Pulmonary artery endothelial cell (primary cell): ENCODE measurements at regions not wholly inside any gene's neighbourhood (a gene's known extent, or its start where the extent isn't known, plus 50 kb on each side); places are given as distances from the start of the nearest gene placed in this dataset.
"Not testable (repeated sequence)": the region's sequence is repeated elsewhere in the genome, so short reads cannot be mapped to it uniquely, and the experiment has no call there.

Source experiments
- DNase-seq: peaks from one replicate; pipeline ENCODE4 v3.0.0-alpha.2; 2011; ENCODE audit warnings: low read depth, low spot score

DNA sequence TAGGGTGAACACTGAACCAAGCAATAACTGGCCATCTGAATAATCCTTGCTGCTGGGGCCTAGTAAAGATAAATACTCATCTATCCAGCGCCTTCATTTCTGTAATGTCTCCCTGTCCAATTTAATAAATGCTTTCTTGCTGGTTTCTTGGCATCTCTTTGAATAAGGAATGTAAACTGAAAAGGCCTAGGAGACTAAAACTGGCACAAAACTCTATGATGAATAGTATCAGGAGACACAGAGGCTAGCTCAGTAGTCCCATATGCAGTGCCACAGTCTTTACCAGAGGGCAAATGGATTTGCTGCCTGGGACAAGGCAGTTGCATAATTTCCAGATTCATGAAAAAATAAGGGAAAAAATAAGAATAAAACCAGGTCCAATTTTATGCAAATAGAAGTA lies 324.4 kb downstream of the CENPW start:
- DNase-seq, result no peak

DNA sequence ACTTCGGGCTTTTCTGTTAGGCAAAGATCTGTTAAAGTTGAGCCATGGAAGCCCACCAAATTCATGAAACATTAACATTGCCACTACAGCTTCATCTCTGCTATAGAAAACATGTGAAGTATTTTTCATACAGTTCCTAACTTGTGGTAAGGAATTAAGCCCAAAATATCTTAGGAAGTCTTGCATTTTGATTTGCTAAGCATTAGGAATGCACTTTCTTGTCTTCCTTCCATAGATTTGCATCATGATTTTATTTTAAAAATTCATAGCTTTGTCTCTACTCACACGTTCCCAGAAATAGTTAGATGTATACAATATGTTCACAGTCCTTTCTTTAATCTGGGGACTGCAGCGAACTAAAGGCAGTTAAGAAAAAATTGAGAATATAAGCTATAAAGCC lies 325.6 kb downstream of the CENPW start:
- no peak for DNase-seq

DNA sequence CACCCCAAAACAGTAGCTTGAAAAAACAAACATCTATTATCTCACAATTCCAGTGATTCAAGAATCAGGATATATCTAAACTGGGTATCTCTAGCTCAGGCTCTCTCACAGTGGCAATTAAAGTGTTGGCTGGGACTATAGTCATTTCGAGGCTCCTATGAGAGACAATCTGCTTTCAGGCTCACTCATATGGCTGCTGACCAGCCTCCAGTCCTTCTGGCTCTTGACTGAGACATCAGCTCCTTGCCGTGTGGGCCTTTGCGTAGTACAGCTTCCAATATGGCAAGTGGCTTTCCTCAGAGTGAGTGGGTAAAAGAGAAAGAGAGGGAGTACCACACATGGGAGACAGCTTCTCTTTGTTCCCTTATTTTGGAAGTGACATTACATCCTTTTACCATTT lies 327.2 kb downstream of the CENPW start:
- no peak for DNase-seq

DNA sequence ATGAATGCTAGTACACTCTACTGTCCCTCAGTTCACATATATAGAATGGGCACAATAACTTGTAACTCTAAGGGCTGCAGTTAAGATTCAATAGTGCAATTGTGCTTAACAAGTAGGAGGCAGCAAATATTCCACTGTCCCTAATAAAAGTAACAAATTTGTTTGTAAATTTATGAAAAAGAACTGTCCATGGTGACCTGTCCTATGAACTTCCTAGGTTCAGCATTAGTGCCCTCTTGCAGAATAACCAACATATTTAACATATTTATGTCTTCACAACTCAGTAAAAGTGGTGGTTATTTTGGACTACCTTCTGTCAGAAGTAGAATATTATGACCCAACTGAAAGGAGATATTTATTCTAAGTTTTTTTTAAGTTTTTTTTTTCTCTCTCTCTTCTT lies 327.8 kb downstream of the CENPW start:
- no peak for DNase-seq

DNA sequence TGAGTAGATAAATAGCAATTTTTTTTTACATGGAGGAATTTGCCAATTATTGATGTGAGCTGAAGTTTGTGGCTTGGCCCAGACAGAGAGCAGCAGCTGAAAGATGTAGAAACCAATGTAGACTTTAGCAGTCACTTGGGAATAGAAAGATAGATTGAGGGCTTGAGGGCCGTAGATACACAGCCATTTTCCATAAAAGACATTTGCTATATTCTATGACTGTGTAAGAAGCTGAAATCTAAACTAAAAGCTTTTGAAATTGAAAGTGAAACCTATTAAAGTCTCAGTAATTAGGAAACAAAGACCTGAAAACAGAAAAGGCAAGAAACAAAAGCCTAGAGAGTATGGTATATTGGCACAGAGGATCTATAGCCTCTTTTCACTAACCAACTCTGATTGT lies 332.7 kb downstream of the CENPW start:
- DNase-seq, result no peak

DNA sequence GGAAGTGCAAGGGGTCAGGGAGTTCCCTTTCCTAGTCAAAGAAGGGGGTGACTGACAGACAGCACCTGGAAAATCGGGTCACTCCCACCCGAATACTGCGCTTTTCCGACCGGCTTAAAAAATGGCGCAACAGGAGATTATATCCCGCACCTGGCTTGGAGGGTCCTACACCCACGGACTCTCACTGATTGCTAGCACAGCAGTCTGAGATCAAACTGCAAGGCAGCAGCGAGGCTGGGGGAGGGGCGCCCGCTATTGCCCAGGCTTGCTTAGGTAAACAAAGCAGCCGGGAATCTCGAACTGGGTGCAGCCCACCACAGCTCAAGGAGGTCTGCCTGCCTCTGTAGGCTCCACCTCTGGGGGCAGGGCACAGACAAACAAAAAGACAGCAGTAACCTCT lies 333.8 kb downstream of the CENPW start:
- DNase-seq, result not testable (repeated sequence)

DNA sequence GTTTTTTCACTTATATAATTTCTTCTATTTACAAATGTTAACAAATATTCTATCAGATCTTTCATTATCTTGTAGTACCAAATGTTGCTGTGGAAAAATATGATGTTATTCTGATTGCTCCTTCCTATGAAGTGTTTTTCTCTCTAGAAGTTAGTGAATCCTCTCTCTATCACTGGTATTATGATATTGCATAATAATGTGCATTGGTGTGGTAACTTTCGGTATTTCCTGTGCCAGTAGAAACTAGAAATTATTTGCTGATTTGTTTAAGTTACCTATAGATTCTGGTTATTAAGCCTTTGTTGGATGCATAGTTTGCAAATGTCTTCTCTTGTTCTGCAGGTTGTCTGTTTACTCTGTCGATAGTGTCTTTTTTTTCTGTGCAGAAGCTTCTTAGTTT lies 342.5 kb downstream of the CENPW start:
- no peak for DNase-seq

DNA sequence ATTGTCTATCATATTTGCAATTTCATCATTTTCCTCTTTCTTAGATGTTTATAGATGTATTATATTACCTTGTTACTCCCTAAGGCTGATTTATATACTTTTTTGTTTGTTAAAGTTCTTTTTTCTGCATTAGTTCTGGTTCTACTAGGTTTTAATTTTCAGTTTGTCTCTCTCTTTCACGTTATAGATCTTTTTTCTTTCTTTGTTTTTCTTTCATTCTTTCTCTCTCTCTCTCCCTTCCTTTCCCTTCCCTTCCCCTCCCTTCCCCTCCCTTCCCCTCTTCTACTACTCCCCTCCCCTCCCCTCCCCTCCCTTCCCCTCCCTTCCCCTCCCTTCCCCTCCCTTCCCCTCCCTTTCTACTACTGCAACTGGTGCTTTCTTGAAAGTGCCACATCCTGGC lies 345.3 kb downstream of the CENPW start:
- DNase-seq, result no peak

DNA sequence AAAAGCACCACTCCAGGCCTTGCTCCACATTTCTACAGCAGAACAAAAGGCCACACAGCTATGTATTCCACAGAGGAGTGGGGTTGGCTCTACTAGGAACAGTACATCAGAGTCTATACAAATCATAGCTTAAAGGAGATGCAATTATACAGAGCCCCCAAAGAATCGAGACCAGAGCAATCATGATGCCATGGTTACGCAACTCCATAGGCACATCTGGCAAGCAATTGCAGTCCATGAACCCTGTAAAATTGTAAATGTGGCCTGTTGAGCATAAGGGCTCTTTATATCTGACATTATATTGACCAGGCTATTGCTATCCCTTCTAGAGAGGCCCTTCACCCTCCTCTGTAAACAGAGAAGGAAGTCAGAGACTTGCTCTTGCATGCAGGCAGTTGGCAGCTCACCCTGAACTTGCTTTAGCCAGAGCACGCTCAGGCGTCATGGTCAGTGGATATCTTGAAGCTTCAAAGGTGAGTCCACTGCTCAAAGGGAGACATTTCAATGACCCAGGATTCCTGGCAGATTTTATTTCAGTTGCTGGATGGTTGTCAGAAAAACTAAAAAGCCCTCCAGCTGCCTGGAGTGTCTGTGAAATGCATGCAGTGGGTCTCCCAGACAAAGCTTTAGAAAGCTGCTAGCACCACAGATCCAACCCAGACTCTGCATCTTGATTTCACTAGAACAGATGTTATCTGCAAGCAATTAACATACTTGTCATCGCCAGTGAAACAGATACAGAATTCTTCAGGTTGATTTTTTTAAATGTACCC lies 357.2 kb downstream of the CENPW start:
- DNase-seq, result no peak

DNA sequence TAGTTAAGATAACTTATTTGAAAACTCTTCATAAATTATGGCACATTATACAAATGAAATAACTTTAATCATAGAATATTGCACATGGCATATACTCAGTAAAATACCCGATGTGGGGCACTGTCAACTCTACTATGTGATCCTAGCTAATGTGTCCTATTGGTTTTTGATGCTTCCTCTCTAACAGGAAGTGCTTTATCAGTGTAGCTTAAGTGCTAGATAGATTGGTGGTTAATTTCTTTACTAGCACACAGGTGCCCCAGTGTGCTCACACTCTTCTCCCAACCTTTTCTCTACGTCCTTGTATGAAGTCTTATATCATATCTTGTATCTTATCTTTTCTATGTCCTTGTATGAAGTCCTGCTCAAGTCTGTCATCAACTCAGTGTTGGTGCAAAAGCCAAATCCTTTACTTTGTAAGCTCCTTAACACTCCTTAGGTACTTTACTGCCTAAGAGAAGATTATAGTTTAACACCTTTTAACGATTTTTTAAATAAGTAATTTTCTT lies 358.9 kb downstream of the CENPW start:
- no peak for DNase-seq

DNA sequence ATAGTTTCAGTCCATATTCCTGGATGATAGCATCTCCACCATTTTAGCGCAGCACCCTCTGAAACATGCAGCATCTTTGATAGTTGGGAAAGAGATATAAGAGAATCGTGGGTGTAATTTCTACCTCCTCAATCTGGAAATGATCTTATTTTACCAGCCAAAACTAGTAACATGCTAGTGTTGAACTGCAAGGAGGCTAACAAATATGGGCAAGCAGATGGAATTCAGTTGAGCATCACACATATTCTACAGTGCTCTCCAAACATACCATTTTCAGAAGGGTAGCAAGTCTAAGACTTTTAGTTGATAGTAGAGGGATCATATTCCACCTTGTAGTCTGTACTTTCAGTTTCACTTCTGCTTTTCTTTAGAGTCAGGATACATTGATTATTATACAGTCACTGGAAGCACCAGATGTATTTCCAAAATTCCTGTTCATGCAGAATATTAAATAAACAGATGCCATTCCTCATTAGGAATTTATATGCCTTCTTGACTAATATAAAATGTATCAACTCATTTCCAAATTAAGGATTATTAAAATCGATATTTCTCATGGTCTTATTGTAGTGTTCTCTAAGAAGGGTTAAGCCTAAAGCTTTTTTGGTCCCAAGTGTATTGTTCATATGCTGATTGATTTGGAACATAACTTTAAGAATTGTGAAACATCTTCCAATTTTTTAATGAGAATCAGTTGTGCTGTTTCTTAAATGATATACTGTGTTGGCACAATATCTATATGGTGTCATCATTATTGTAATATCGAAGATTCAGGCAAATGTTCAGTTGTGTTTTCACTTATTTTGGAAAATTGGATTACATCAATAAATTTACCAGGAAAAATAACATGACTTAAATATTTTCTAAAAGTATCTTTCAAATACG lies 362.0 kb downstream of the CENPW start:
- no peak for DNase-seq

DNA sequence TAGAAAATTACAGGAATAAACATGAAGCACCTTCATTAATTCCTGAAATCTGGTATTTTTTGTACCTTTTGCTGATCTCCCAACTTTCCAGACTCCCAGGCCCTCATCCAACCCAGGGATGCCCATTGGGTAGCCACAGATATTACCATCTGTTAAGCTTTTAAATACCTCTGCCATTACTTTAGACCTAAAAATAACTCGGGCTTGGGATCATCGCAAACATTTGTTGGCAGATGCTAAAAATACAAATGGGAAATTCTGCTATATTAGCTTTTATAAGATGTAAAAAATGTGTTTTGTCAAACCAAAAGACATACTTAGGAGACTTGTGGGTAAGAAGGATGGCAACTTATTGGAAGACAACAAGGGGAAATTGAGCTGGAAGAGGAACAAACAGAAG lies 376.1 kb downstream of the CENPW start:
- no peak for DNase-seq

DNA sequence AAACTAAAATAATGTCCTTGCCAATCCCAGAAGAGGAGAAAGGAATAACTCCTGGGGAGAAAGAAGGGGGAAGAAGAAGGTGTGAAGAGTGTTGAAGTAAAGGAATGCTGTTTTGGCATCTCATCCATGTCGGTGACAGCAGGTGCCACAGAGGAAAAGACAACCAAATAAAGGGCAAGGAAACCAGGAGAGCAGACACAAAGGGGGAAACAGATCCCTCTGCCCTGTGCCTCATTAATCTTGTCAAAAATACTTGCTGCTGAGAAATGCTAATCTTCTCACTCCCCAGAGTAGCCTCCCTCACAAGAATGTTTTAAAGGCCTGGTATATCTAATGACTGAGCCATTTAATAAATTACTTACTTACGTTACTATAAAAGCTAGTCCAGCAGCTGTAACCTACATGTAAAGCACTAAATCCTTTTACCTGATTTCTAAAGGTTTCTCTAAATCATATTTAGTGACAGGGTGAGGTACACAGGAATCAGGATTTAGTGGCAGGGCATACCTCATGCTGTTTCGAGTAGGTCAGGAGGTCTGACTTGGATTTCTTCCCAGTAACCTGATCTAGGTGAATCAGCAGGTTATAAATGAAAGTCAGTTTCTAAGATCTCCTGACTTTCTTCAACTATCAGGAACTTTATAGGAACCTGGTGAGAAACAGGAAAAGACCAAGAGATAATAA lies 377.1 kb downstream of the CENPW start:
- DNase-seq, result no peak

DNA sequence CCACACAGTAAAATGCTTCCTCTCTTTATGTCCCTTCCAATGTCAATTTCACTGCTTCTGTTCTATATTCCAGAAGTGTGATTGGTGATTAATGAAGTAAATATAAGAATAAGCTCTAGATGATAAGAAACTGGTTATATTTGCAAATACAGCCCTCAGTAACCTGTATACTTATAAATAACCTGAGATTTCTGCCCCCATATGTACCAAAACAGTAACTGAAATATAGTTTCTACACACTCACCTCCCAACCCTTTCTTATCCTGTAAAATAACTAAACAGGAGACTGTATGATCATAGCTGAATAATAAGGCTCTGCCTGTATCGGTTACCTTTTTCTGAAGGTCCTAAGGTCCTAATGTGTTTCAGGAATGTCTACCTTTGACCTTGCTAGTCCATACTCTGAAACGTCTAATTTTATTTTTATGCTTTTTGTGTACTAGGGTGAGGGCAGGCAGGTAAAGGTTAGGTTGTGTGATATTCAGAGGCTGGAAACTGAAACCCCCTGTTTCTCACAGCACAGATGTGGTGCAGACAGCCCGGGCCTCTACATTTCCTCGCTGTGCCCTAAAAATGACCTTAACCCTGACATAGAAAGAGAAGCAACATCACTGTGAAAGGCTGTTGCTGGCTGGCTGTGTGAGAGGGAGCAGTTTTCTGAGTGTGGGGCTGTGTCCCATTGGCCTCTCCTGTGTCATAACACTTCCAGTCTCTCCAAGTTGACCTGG lies 378.8 kb downstream of the CENPW start:
- DNase-seq, result no peak

DNA sequence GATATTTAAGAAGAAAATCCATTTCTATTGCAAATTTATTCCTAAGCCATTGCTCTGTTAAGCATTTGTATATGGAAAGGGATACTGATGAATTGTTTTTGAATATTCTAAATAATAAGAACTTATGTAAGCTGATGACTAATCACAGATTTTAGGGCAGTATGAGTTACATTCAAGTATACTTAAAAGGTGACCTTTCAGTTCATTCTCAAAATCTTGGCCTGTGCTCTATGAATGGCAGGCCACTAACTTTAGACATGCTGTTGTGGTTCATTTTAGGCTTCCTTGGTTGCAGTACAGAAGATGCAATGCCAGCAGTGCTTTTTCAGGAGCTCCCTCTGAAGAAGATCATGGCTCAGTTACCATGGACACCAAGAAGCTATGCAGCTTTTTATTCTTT lies 380.4 kb downstream of the CENPW start:
- no peak for DNase-seq

DNA sequence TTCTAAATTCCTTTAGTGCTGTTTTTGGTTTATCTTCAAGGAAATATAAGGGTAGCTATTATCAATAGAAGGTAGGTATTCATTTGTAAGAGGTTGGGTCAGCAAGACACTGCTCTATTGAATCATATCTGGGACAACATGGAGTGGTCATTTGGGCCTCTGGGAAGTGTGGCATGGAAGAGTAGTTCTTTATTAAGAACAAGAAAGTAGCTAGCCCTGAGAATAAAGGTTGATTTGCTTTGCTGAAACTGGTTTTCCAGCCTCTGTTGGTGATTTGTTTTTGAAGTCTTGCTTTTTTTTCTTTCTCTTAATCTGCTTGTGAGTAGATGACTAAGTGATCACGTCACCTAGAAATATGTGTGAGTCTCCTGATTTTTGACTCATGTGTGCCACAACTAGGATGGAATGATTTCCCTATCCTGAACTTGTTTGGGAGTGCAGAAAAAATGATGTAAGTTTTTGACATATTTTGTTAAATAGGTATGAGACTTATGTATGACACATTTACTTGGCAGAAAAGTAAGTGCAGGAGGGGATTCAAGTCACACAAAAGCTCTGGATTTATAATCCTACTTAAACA lies 381.8 kb downstream of the CENPW start:
- peak; percentile 55 for DNase-seq

DNA sequence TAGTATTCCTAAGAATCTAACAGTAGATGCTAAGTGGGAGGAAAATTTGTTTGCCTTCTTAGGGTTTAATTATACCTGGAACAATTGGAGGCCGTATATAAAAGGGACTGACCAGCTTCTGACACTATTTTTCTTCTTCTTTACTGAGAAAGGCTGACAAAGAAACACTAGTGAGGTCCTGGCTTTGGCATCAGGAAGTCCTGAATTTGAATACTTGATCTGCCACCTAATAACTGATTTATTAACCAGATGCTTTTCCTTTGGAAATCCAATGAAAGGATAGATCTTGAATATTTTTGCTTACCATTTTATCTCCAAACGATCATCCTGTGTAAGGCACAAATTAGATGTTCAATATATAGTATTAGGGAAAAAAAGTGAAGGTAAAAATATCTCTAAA lies 382.5 kb downstream of the CENPW start:
- no peak for DNase-seq

DNA sequence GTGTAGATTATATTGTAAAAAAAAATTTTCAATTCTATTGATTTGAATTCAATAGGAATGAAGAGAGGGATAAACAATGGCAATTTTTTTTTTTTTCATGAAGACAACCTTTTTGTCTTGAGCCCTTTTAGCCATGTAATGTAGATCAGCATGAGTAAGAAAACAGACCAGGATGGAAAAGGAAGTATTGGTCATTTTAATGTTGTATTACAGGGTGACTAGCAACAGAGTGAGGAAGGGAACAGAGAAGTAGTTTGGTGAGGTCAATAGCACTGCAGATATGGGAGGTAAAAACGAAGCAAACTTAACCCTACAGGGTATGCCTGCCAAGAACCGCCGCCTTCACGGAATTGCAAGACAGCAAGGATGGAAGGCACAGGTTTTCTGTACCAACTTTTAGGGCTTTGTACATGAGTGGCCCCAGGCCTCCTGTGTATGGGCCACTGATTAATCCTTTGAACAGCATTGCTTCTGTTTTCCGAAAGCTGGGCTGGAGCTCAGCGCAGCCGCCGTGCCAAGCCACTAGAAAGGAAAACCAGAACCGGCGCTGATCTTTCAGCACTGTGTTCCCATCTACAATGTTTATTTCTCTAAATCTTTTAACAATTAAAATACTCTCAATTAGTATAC lies 383.7 kb downstream of the CENPW start:
- no peak for DNase-seq

DNA sequence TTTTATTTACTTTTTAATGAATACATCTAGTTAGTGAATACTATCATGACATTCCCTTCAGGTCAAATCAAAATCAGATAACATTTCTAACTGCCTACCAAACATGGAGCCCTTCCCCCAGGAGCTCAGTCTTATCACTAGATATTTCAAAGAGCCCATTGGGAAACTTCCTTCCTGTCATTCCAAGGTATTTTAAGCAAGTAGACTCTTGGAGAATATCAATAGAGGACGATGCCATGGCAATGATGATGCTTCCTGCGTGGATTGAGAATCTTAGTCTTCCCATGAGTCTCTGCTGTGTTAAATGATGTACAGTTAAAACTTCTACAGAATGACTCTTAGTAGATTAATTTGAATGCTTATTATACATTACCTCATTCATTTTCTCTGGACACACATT lies 384.9 kb downstream of the CENPW start:
- DNase-seq, result no peak

DNA sequence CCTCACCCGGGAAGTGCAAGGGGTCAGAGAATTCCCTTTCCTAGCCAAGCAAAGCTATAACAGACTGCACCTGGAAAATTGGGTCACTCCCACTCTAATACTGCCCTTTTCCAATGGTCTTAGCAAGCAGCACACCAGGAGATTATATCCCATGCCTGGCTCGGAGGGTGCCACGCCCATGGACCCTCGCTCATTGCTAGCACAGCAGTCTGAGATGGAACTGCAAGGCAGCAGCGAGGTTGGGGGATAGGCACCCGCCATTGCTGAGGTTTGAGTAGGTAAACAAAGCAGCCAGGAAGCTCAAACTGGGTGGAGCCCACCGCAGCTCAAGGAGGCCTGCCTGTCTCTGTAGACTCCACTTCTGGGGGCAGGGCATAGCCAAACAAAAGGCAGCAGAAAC lies 386.5 kb downstream of the CENPW start:
- not testable (repeated sequence) for DNase-seq

DNA sequence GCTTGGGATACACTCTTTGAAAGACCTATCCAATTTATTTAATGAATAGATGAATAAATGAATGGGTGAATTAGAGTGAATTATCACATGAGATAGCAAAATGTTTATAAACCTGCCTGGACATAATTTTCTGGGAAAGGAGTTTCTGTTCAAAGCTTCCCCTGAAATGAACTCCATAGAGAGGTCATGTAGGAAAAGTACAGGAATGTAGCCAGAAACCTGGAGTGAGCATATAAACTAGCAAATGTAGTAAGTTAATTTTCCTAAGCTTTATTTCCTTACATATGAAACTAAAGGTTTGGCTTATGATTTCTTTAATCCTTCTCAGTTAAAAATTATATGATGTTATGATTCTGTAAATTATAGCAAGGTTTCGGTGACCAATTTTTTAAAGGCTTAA lies 380.3 kb upstream of the RSPO3 start:
- no peak for DNase-seq
